ENCODE measurements at regions not wholly inside any gene's neighbourhood (a gene's known extent, or its start where the extent isn't known, plus 50 kb on each side); places are given as distances from the start of the nearest gene placed in this dataset.

GRCh38 chr16:35560637-35560984, 2101.2 kb downstream of the TP53TG3F start:
- no peak for TF ChIP-seq CTCF (IDR thresholded peaks at IDR 0.05; ENCODE audit: low read depth, low read length)
- DNase-seq = no peak
- Histone ChIP-seq H3K4me3 (ENCODE audit: low read depth, low read length) (no peak overlapping the region), H3K4me1 (no peaks in the 10 kb centered on the region), H3K36me3 (no peaks in the 10 kb centered on the region), H3K27me3 (no peaks in the 10 kb centered on the region), H3K9me3 (peaks cover 6% of the 10 kb centered on the region; the same call in 1 of the 2 replicates)

GRCh38 chr16:35561346-35561745, 2101.9 kb downstream of the TP53TG3F start:
- H3K36me3 ChIP-seq = no peaks in the 10 kb centered on the region
- H3K27me3 ChIP-seq = no peaks in the 10 kb centered on the region
- no peaks in the 10 kb centered on the region for H3K4me1 ChIP-seq
- DNase-seq = no peak
- no peak for TF ChIP-seq CTCF (IDR thresholded peaks at IDR 0.05; ENCODE audit: low read depth, low read length)
- H3K4me3 ChIP-seq (ENCODE audit: low read depth, low read length) = no peak overlapping the region
- H3K9me3 ChIP-seq = peaks cover 6% of the 10 kb centered on the region; the same call in 1 of the 2 replicates

- Histone ChIP-seq H3K4me1 (no peaks in the 10 kb centered on the region), H3K27me3 (no peaks in the 10 kb centered on the region), H3K9me3 (peaks cover 6% of the 10 kb centered on the region; the same call in 1 of the 2 replicates), H3K4me3 (ENCODE audit: low read depth, low read length) (no peak overlapping the region), H3K36me3 (no peaks in the 10 kb centered on the region)
- no peak for TF ChIP-seq CTCF (IDR thresholded peaks at IDR 0.05; ENCODE audit: low read depth, low read length)
- no peak for DNase-seq
Measured at GRCh38 chr16:35562471-35562870, 2103.1 kb downstream of the TP53TG3F start.

GRCh38 chr16:35562919-35563318, 2103.5 kb downstream of the TP53TG3F start:
- no peak overlapping the region for H3K4me3 ChIP-seq (ENCODE audit: low read depth, low read length)
- DNase-seq = no peak
- no peaks in the 10 kb centered on the region for H3K4me1 ChIP-seq
- no peaks in the 10 kb centered on the region for H3K27me3 ChIP-seq
- H3K36me3 ChIP-seq = no peaks in the 10 kb centered on the region
- peaks cover 6% of the 10 kb centered on the region; the same call in 1 of the 2 replicates for H3K9me3 ChIP-seq
- TF ChIP-seq CTCF (IDR thresholded peaks at IDR 0.05; ENCODE audit: low read depth, low read length) = no peak

GRCh38 chr16:35564148-35564547, 2104.7 kb downstream of the TP53TG3F start:
- no peak for DNase-seq
- Histone ChIP-seq H3K9me3 (peaks cover 6% of the 10 kb centered on the region; the same call in 1 of the 2 replicates), H3K4me3 (ENCODE audit: low read depth, low read length) (no peak overlapping the region), H3K27me3 (no peaks in the 10 kb centered on the region), H3K4me1 (no peaks in the 10 kb centered on the region), H3K36me3 (no peaks in the 10 kb centered on the region)
- TF ChIP-seq CTCF (IDR thresholded peaks at IDR 0.05; ENCODE audit: low read depth, low read length) = no peak

GRCh38 chr16:35564889-35565288, 2105.5 kb downstream of the TP53TG3F start:
- Histone ChIP-seq H3K4me1 (no peaks in the 10 kb centered on the region), H3K27me3 (no peaks in the 10 kb centered on the region), H3K4me3 (ENCODE audit: low read depth, low read length) (no peak overlapping the region), H3K36me3 (no peaks in the 10 kb centered on the region), H3K9me3 (peaks cover 10% of the 10 kb centered on the region; the same call in 1 of the 2 replicates)
- TF ChIP-seq CTCF (IDR thresholded peaks at IDR 0.05; ENCODE audit: low read depth, low read length) = no peak
- DNase-seq = no peak
